HCT116 (cell line): ENCODE measurements at regions not wholly inside any gene's neighbourhood (a gene's known extent, or its start where the extent isn't known, plus 50 kb on each side); places are given as distances from the start of the nearest gene placed in this dataset.

ENCODE experiments used
- ATAC-seq: fragments of 200-7000 bp; cut with Tn5 transposase; 2 replicates; pipeline ENCODE4 v1.9.1; 2020; ENCODE audit warnings: mild to moderate bottlenecking, moderate library complexity
- BruUV-seq: library from RNA; stranded (reverse); fragments of 400-500 nt; replicated peaks from 2 replicates; lab custom pipeline; 2021; lab: Mats Ljungman, UMichigan
- CTCF ChIA-PET: fragments of 300-600 bp; sonication (Branson Sonifier 250); formaldehyde crosslinking; loops from one replicate; lab custom pipeline; 2021; ENCODE audit warnings: antibody characterized with exemption; lab: Charles Lee
- POLR2A ChIA-PET: fragments of 300-600, 350-600 bp; sonication (Branson Sonifier 250); formaldehyde crosslinking; loops from one replicate; lab custom pipeline; 2021; ENCODE audit warnings: antibody characterized with exemption; lab: Charles Lee
- RAD21 ChIA-PET, 2 experiments: fragments of 300-600 bp; sonication (Branson Sonifier 250); formaldehyde crosslinking; loops; one replicate each; lab custom pipeline; 2023; ENCODE audit warnings: low total read pairs in 2 of 2; ENCODE audit not compliant: uncharacterized antibody in 2 of 2, unreplicated experiment in 2 of 2, low non-redundant PET in 1 of 2; lab: Charles Lee
- DNase-seq: peaks from one replicate; pipeline ENCODE4 v3.0.0-alpha.2; 2010; ENCODE audit warnings: low read depth, low spot score
- H2AFZ ChIP-seq: fragments of 200-600 bp; shearing (Covaris generic), sonication (generic); 2 replicates; pipeline ENCODE4 v1.6.1; 2017; ENCODE audit warnings: low read depth, mixed run types, mixed read lengths, antibody characterized with exemption, low read length; ENCODE audit not compliant: poor library complexity, severe bottlenecking
- H3K27ac ChIP-seq: 2 replicates; pipeline ENCODE4 v1.5.1; 2012; ENCODE audit warnings: low read depth, low read length
- H3K27me3 ChIP-seq: fragments of 200-600 bp; sonication (generic); 2 replicates; pipeline ENCODE4 v1.6.1; 2016; ENCODE audit warnings: mixed run types, low read length, mixed read lengths; ENCODE audit not compliant: insufficient read depth
- H3K36me3 ChIP-seq, 2 experiments: fragments of 200-500 bp in 1 of 2; fragments of 200-600 bp in 1 of 2; sonication (Bioruptor generic) in 1 of 2; sonication (generic) in 1 of 2; 2 replicates each; pipeline versions ENCODE4 v1.5.1 to v1.6.1; 2014 to 2016; ENCODE audit warnings: low read length in 2 of 2, inconsistent platforms in 1 of 2, mixed read lengths in 1 of 2, mixed run types in 1 of 2; ENCODE audit not compliant: insufficient read depth in 2 of 2, control insufficient read depth in 1 of 2
- H3K4me1 ChIP-seq, 2 experiments: fragments of 200-600 bp in 1 of 2; sonication (generic) in 1 of 2; 2 replicates each; pipeline versions ENCODE4 v1.5.1 to v1.6.1; 2012 to 2017; ENCODE audit warnings: low read length in 2 of 2, inconsistent platforms in 1 of 2, mild to moderate bottlenecking in 1 of 2, mixed read lengths in 1 of 2, mixed run types in 1 of 2, moderate library complexity in 1 of 2; ENCODE audit not compliant: insufficient read depth in 2 of 2, control insufficient read depth in 1 of 2
- H3K4me2 ChIP-seq: fragments of 200-600 bp; sonication (generic); 2 replicates; pipeline ENCODE4 v1.6.1; 2017; ENCODE audit warnings: mixed run types, low read length, mixed read lengths
- H3K4me3 ChIP-seq, 2 experiments: fragments of 200-600 bp in 1 of 2; sonication (generic) in 1 of 2; replicated peaks in 1 of 2; 2 replicates each; pipeline ENCODE4 v1.5.1; 2011 to 2016; ENCODE audit warnings: low read length in 2 of 2, control low read depth in 1 of 2, low read depth in 1 of 2, mild to moderate bottlenecking in 1 of 2, mixed read lengths in 1 of 2, mixed run types in 1 of 2
- H3K79me2 ChIP-seq: fragments of 200-600 bp; sonication (generic); 2 replicates; pipeline ENCODE4 v1.6.1; 2017; ENCODE audit warnings: mild to moderate bottlenecking, mixed run types, low read length, moderate library complexity, mixed read lengths; ENCODE audit not compliant: insufficient read depth
- H3K9ac ChIP-seq: fragments of 200-600 bp; sonication (generic); 2 replicates; pipeline ENCODE4 v1.6.1; 2016; ENCODE audit warnings: low read length, mixed read lengths
- H3K9me2 ChIP-seq: fragments of 200-600 bp; sonication (generic), shearing (Covaris generic); 2 replicates; pipeline ENCODE4 v1.6.1; 2017; ENCODE audit warnings: mixed run types, mild to moderate bottlenecking, moderate library complexity; ENCODE audit not compliant: insufficient read depth
- H3K9me3 ChIP-seq, 2 experiments: fragments of 200-500 bp in 1 of 2; fragments of 200-600 bp in 1 of 2; sonication (Bioruptor generic) in 1 of 2; sonication (generic) in 1 of 2; 2 replicates each; pipeline ENCODE4 v1.6.1; 2014 to 2017; ENCODE audit warnings: low read length in 2 of 2, mixed read lengths in 2 of 2, inconsistent platforms in 1 of 2, low read depth in 1 of 2, mild to moderate bottlenecking in 1 of 2, mixed run types in 1 of 2, moderate library complexity in 1 of 2; ENCODE audit not compliant: control insufficient read depth in 1 of 2, insufficient read depth in 1 of 2
- H4K20me1 ChIP-seq: fragments of 200-600 bp; sonication (generic), shearing (Covaris generic); 2 replicates; pipeline ENCODE4 v1.6.1; 2017; ENCODE audit warnings: mixed run types, mild to moderate bottlenecking, moderate library complexity; ENCODE audit not compliant: insufficient read depth
- EZH2phosphoT487 ChIP-seq: fragments of 200-600 bp; IDR thresholded peaks from 2 replicates; pipeline ENCODE4 v1.6.1; 2018; ENCODE audit warnings: antibody characterized with exemption, borderline replicate concordance
- SRF ChIP-seq: IDR thresholded peaks from 2 replicates; pipeline ENCODE4 v1.6.1; 2012; ENCODE audit warnings: low read depth
- intact Hi-C: fragments of 100-400 bp; cut with micrococcal nuclease; formaldehyde crosslinking; loops from 2 replicates; pipeline ENCODE4 v1.10.0; 2022
- TF ChIP-seq, protein P1 (sequence below): IDR thresholded peaks from 2 replicates; pipeline ENCODE4 v1.6.1; 2012; ENCODE audit warnings: low read depth
- TF ChIP-seq, protein P2 (sequence below): IDR thresholded peaks from 2 replicates; pipeline ENCODE4 v1.6.1; 2012

DNA sequence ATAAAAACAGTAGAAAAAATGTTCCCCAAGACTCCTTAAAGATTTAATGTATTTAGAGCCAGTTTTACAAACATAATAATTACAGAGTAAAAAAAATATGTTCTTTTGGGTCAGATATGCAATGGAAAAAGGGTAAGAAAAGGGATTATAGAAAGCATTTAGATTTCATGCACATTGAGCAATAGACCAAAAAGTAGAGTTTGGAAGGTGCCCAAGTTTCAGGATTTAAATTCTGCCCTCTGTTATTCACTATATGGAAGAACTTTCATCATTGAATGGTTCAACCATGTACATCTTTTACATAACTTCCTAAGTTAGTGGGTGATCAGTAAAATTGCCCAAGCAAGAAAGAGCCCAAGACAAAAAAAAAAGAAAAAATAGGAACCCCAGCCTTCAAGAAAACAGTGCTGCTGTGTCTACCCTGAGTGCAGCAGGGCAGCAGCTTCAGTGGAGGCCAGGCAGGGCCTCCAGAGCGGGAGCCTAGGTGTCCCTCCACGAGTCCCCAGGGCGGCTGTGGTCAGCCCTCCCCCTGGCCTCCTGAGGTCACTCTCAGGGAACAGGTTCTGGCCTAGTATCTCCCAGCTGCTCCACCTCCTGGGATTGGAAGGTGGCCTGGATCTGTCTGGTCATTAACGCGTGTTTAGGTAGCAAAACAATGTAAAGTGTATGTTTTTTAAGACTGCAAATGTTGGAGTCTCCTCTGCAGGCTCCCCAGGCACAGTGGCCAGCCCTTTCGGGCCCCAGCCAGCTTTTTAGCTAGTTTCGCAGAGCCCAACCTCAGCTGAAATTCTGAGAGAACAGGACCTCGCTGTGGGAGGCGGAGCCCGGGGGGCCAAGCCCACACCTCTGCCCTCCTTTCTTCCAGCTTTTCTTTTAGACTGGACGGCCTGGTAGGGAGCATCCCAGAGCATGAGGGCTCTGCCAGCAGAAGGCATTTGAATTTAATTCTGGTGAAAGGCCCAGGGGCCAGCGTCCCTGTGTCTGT is 77.3 kb downstream of the TEX51 start:
- CTCF ChIA-PET = no interaction called here
- TF ChIP-seq, protein P1, sequence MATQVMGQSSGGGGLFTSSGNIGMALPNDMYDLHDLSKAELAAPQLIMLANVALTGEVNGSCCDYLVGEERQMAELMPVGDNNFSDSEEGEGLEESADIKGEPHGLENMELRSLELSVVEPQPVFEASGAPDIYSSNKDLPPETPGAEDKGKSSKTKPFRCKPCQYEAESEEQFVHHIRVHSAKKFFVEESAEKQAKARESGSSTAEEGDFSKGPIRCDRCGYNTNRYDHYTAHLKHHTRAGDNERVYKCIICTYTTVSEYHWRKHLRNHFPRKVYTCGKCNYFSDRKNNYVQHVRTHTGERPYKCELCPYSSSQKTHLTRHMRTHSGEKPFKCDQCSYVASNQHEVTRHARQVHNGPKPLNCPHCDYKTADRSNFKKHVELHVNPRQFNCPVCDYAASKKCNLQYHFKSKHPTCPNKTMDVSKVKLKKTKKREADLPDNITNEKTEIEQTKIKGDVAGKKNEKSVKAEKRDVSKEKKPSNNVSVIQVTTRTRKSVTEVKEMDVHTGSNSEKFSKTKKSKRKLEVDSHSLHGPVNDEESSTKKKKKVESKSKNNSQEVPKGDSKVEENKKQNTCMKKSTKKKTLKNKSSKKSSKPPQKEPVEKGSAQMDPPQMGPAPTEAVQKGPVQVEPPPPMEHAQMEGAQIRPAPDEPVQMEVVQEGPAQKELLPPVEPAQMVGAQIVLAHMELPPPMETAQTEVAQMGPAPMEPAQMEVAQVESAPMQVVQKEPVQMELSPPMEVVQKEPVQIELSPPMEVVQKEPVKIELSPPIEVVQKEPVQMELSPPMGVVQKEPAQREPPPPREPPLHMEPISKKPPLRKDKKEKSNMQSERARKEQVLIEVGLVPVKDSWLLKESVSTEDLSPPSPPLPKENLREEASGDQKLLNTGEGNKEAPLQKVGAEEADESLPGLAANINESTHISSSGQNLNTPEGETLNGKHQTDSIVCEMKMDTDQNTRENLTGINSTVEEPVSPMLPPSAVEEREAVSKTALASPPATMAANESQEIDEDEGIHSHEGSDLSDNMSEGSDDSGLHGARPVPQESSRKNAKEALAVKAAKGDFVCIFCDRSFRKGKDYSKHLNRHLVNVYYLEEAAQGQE = no peak
- TF ChIP-seq SRF (no peak), EZH2phosphoT487 (no peak)
- TF ChIP-seq, protein P2, sequence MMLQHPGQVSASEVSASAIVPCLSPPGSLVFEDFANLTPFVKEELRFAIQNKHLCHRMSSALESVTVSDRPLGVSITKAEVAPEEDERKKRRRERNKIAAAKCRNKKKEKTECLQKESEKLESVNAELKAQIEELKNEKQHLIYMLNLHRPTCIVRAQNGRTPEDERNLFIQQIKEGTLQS = no peak
- peaks cover 2 to 12% of the 10 kb centered on the region in 2 experiments; a peak in 2 of 4 replicates for H3K4me1 ChIP-seq
- H3K9me2 ChIP-seq = no peaks in the 10 kb centered on the region
- RAD21 ChIA-PET = no interaction called here
- POLR2A ChIA-PET = no interaction called here
- no peaks in the 10 kb centered on the region for H3K9me3 ChIP-seq
- no peaks in the 10 kb centered on the region for H3K79me2 ChIP-seq
- no peak overlapping the region for H3K4me3 ChIP-seq
- 0 out of 2 replicates have a peak, but pooled peaks cover 2% of the 10 kb centered on the region for H3K27me3 ChIP-seq
- intact Hi-C loops = loop anchor here (10.0 kb wide), 1 partner anchor 201 kb away; no protein-coding TSS in a partner anchor
- H4K20me1 ChIP-seq = no peaks in the 10 kb centered on the region
- no peak overlapping the region for H3K4me2 ChIP-seq
- ATAC-seq = no peak
- no TSS peak for BruUV-seq
- DNase-seq = no peak
- H3K36me3 ChIP-seq = no peaks in the 10 kb centered on the region
- H3K27ac ChIP-seq = no peak overlapping the region
- no peak overlapping the region for H2AFZ ChIP-seq
- H3K9ac ChIP-seq = no peak overlapping the region
